ENCODE measurements at regions not wholly inside any gene's neighbourhood (a gene's known extent, or its start where the extent isn't known, plus 50 kb on each side); places are given as distances from the start of the nearest gene placed in this dataset.

DNA sequence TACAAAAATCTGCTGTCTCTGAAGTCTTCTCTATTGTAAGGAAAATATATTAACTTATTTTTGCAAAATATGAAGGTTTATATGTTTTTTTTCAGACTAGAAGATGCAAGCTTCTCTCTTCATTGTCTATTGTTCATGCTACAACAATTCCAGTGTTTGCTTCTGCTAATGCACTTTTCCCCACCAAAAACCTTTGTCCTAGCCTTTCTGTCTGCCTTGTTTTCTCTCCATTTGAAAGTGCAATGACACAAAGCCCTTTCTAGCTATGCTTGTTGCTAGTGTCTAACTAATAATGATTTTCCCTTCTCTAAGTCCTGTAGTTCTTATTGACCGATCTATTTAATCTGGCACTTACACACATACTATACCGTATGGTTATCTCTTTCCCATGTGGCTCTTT, 369.5 kb upstream of the CELF4 start:
- TF ChIP-seq TARDBP (IDR thresholded peaks at IDR 0.05) = no peak
- no peak for TF ChIP-seq FOXM1 (IDR thresholded peaks at IDR 0.05; ENCODE audit: borderline replicate concordance)
- no peak for TF ChIP-seq NFRKB (IDR thresholded peaks at IDR 0.05)
- no peak for TF ChIP-seq ARNT (IDR thresholded peaks at IDR 0.05)
- no peak for TF ChIP-seq SUZ12 (IDR thresholded peaks at IDR 0.05)
- TF ChIP-seq SP1 (IDR thresholded peaks at IDR 0.05) = no peak
- no peak for TF ChIP-seq LEF1 (IDR thresholded peaks at IDR 0.05; ENCODE audit: borderline replicate concordance)
- TF ChIP-seq ELF4 (IDR thresholded peaks at IDR 0.05) = no peak
- TF ChIP-seq CTBP1 (IDR thresholded peaks at IDR 0.05; ENCODE audit: borderline replicate concordance) = no peak
- no peak for TF ChIP-seq L3MBTL2 (conservative IDR thresholded peaks at IDR 0.05)

Measured in HEK293T (cell line).